WERI-Rb-1 (cell line): ENCODE measurements at regions not wholly inside any gene's neighbourhood (a gene's known extent, or its start where the extent isn't known, plus 50 kb on each side); places are given as distances from the start of the nearest gene placed in this dataset.
"Not testable (repeated sequence)": the region's sequence is repeated elsewhere in the genome, so short reads cannot be mapped to it uniquely, and the experiment has no call there.

Experiments used
- DNase-seq: peaks from one replicate; pipeline ENCODE4 v3.0.0-alpha.2; 2020
- H3K27ac ChIP-seq: fragments of 250-450 bp; sonication (Bioruptor Pico); 2 replicates; pipeline ENCODE4 v1.5.1; 2020; ENCODE audit warnings: mild to moderate bottlenecking, moderate library complexity
- H3K27me3 ChIP-seq: fragments of 250-450 bp; sonication (Bioruptor Pico); 2 replicates; pipeline ENCODE4 v1.5.1; 2021; ENCODE audit warnings: mild to moderate bottlenecking, low read depth, moderate library complexity; ENCODE audit not compliant: insufficient read depth, severe bottlenecking
- H3K36me3 ChIP-seq: fragments of 250-450 bp; sonication (Bioruptor Pico); 2 replicates; pipeline ENCODE4 v1.5.1; 2020; ENCODE audit warnings: mild to moderate bottlenecking, moderate library complexity
- H3K4me3 ChIP-seq: 2 replicates; pipeline ENCODE4 v1.5.1; 2011; ENCODE audit warnings: low read depth, mild to moderate bottlenecking, control low read depth, low read length
- H3K9me3 ChIP-seq: fragments of 250-450 bp; sonication (Bioruptor Pico); 2 replicates; pipeline ENCODE4 v1.5.1; 2021; ENCODE audit warnings: mild to moderate bottlenecking, moderate library complexity; ENCODE audit not compliant: severe bottlenecking
- CTCF ChIP-seq: IDR thresholded peaks from 2 replicates; pipeline ENCODE4 v1.5.1; 2011; ENCODE audit warnings: low read depth, mild to moderate bottlenecking, control low read depth, inconsistent platforms, low read length

- H3K9me3 ChIP-seq: no peaks in the 10 kb centered on the region
- no peak overlapping the region for H3K27ac ChIP-seq
- TF ChIP-seq CTCF: no peak
- no peak for DNase-seq
- no peaks in the 10 kb centered on the region for H3K36me3 ChIP-seq
- H3K4me3 ChIP-seq: no peak overlapping the region
- H3K27me3 ChIP-seq: no peaks in the 10 kb centered on the region
These were observed 92.6 kb upstream of the CREB1 start for GRCh38 chr2:207437136-207437523.

- no peak for DNase-seq
- no peak for TF ChIP-seq CTCF
- no peaks in the 10 kb centered on the region for H3K36me3 ChIP-seq
- no peak overlapping the region for H3K4me3 ChIP-seq
- H3K9me3 ChIP-seq: no peaks in the 10 kb centered on the region
- no peak overlapping the region for H3K27ac ChIP-seq
- no peaks in the 10 kb centered on the region for H3K27me3 ChIP-seq
These were observed 92.1 kb upstream of the CREB1 start for GRCh38 chr2:207437524-207438143.

GRCh38 chr2:207438414-207439126 is 91.2 kb upstream of the CREB1 start:
- Histone ChIP-seq H3K27ac (no peak overlapping the region), H3K4me3 (no peak overlapping the region), H3K27me3 (no peaks in the 10 kb centered on the region), H3K9me3 (no peaks in the 10 kb centered on the region), H3K36me3 (no peaks in the 10 kb centered on the region)
- no peak for TF ChIP-seq CTCF
- no peak for DNase-seq

GRCh38 chr2:207439881-207440280 is 89.9 kb upstream of the CREB1 start:
- not testable (repeated sequence) for H3K9me3 ChIP-seq, DNase-seq, H3K27me3 ChIP-seq, H3K36me3 ChIP-seq, H3K4me3 ChIP-seq, H3K27ac ChIP-seq

GRCh38 chr2:207444756-207445155 is 85.0 kb upstream of the CREB1 start:
- DNase-seq: no peak
- H3K4me3 ChIP-seq: no peak overlapping the region
- TF ChIP-seq CTCF: no peak

GRCh38 chr2:207446653-207447052 is 83.1 kb upstream of the CREB1 start:
- no peak for DNase-seq
- TF ChIP-seq CTCF: no peak
- no peak overlapping the region for H3K4me3 ChIP-seq
- no peaks in the 10 kb centered on the region for H3K36me3 ChIP-seq
- H3K9me3 ChIP-seq: no peaks in the 10 kb centered on the region
- no peaks in the 10 kb centered on the region for H3K27me3 ChIP-seq
- no peak overlapping the region for H3K27ac ChIP-seq

More at GRCh38 chr2:207444756-207445155, 85.0 kb upstream of the CREB1 start:
- Histone ChIP-seq H3K27ac (no peak overlapping the region), H3K27me3 (no peaks in the 10 kb centered on the region), H3K9me3 (no peaks in the 10 kb centered on the region), H3K36me3 (no peaks in the 10 kb centered on the region)
